Loucy (cell line): ENCODE measurements at regions not wholly inside any gene's neighbourhood (a gene's known extent, or its start where the extent isn't known, plus 50 kb on each side); places are given as distances from the start of the nearest gene placed in this dataset.

ENCODE experiments used
- H2AFZ ChIP-seq: fragments of 200-600 bp; sonication (generic); 2 replicates; pipeline ENCODE4 v1.6.0; 2016; ENCODE audit warnings: antibody characterized with exemption, mild to moderate bottlenecking, low read length, moderate library complexity
- H3F3A ChIP-seq: fragments of 200-600 bp; 2 replicates; pipeline ENCODE4 v1.6.0; 2016; ENCODE audit warnings: antibody characterized with exemption, low read depth, mild to moderate bottlenecking
- H3K27me3 ChIP-seq: fragments of 200-600 bp; sonication (generic); 2 replicates; pipeline ENCODE4 v1.6.1; 2014; ENCODE audit warnings: low read length, mild to moderate bottlenecking; ENCODE audit not compliant: insufficient read depth, poor library complexity, severe bottlenecking
- H3K36me3 ChIP-seq: fragments of 200-600 bp; sonication (generic); 2 replicates; pipeline ENCODE4 v1.6.1; 2016; ENCODE audit warnings: low read length; ENCODE audit not compliant: insufficient read depth
- H3K4me1 ChIP-seq: fragments of 200-600 bp; sonication (generic); 2 replicates; pipeline ENCODE4 v1.5.1; 2014; ENCODE audit warnings: low read length, mild to moderate bottlenecking; ENCODE audit not compliant: insufficient read depth, poor library complexity, severe bottlenecking
- H3K4me2 ChIP-seq: fragments of 200-600 bp; sonication (generic); 2 replicates; pipeline ENCODE4 v1.6.0; 2014; ENCODE audit warnings: antibody characterized with exemption, low read length, low read depth, mild to moderate bottlenecking; ENCODE audit not compliant: poor library complexity, severe bottlenecking
- H3K4me3 ChIP-seq: fragments of 200-600 bp; sonication (generic); 2 replicates; pipeline ENCODE4 v1.5.1; 2014; ENCODE audit warnings: low read length, mild to moderate bottlenecking, mixed read lengths; ENCODE audit not compliant: poor library complexity, severe bottlenecking
- H3K79me2 ChIP-seq: fragments of 200-600 bp; sonication (generic); 2 replicates; pipeline ENCODE4 v1.6.1; 2014; ENCODE audit warnings: low read length; ENCODE audit not compliant: insufficient read depth
- H3K9ac ChIP-seq: fragments of 200-600 bp; sonication (generic); 2 replicates; pipeline ENCODE4 v1.6.0; 2014; ENCODE audit warnings: mild to moderate bottlenecking, low read depth, low read length, moderate library complexity; ENCODE audit not compliant: poor library complexity, severe bottlenecking
- H3K9me2 ChIP-seq: fragments of 200-600 bp; sonication (generic); replicated peaks from 2 replicates; pipeline ENCODE4 v1.6.1; 2016; ENCODE audit warnings: low read depth, low read length, mixed read lengths
- H3K9me3 ChIP-seq: fragments of 200-600 bp; sonication (generic); 2 replicates; pipeline ENCODE4 v1.6.1; 2014; ENCODE audit warnings: mild to moderate bottlenecking, antibody characterized with exemption, low read length, low read depth; ENCODE audit not compliant: insufficient read depth
- H4K20me1 ChIP-seq: fragments of 200-600 bp; sonication (generic); 2 replicates; pipeline ENCODE4 v1.6.0; 2014; ENCODE audit warnings: antibody characterized with exemption, low read length, mild to moderate bottlenecking; ENCODE audit not compliant: insufficient read depth, poor library complexity, severe bottlenecking
- EZH2phosphoT487 ChIP-seq: fragments of 200-600 bp; IDR thresholded peaks from 2 replicates; pipeline ENCODE4 v1.6.1; 2018; ENCODE audit warnings: antibody characterized with exemption, mild to moderate bottlenecking, moderate library complexity, borderline replicate concordance
- TF ChIP-seq, protein P1 (sequence below): fragments of 200-600 bp; sonication (generic); conservative IDR thresholded peaks from 2 replicates; pipeline ENCODE4 v1.5.1; 2014; ENCODE audit warnings: mild to moderate bottlenecking, antibody characterized with exemption, low read length

GRCh38 chr21:17352996-17353655 is 159.7 kb upstream of the CXADR start:
- Histone ChIP-seq H3K4me1 (no peaks in the 10 kb centered on the region), H3K4me2 (no peak overlapping the region), H3K9ac (no peak overlapping the region), H3K36me3 (no peaks in the 10 kb centered on the region), H4K20me1 (no peaks in the 10 kb centered on the region), H3K4me3 (no peak overlapping the region), H3K9me2 (no peaks in the 10 kb centered on the region), H2AFZ (no peak overlapping the region), H3K79me2 (no peaks in the 10 kb centered on the region), H3F3A (no peaks in the 10 kb centered on the region), H3K27me3 (no peaks in the 10 kb centered on the region), H3K9me3 (no peaks in the 10 kb centered on the region; the same call in 1 of the 2 replicates)
- no peak for TF ChIP-seq EZH2phosphoT487
- TF ChIP-seq, protein P1, sequence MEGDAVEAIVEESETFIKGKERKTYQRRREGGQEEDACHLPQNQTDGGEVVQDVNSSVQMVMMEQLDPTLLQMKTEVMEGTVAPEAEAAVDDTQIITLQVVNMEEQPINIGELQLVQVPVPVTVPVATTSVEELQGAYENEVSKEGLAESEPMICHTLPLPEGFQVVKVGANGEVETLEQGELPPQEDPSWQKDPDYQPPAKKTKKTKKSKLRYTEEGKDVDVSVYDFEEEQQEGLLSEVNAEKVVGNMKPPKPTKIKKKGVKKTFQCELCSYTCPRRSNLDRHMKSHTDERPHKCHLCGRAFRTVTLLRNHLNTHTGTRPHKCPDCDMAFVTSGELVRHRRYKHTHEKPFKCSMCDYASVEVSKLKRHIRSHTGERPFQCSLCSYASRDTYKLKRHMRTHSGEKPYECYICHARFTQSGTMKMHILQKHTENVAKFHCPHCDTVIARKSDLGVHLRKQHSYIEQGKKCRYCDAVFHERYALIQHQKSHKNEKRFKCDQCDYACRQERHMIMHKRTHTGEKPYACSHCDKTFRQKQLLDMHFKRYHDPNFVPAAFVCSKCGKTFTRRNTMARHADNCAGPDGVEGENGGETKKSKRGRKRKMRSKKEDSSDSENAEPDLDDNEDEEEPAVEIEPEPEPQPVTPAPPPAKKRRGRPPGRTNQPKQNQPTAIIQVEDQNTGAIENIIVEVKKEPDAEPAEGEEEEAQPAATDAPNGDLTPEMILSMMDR = no peak

- Histone ChIP-seq H3K4me1 (no peaks in the 10 kb centered on the region), H3K79me2 (no peaks in the 10 kb centered on the region), H2AFZ (no peak overlapping the region), H3K27me3 (no peaks in the 10 kb centered on the region), H3K9me3 (no peaks in the 10 kb centered on the region), H3K9ac (no peak overlapping the region), H3K4me3 (no peak overlapping the region), H4K20me1 (no peaks in the 10 kb centered on the region), H3K9me2 (no peaks in the 10 kb centered on the region), H3F3A (no peaks in the 10 kb centered on the region), H3K36me3 (no peaks in the 10 kb centered on the region), H3K4me2 (no peak overlapping the region)
- TF ChIP-seq EZH2phosphoT487 = no peak
- TF ChIP-seq, protein P1 = no peak
Measured at GRCh38 chr21:17359781-17360180, 153.1 kb upstream of the CXADR start.

DNA sequence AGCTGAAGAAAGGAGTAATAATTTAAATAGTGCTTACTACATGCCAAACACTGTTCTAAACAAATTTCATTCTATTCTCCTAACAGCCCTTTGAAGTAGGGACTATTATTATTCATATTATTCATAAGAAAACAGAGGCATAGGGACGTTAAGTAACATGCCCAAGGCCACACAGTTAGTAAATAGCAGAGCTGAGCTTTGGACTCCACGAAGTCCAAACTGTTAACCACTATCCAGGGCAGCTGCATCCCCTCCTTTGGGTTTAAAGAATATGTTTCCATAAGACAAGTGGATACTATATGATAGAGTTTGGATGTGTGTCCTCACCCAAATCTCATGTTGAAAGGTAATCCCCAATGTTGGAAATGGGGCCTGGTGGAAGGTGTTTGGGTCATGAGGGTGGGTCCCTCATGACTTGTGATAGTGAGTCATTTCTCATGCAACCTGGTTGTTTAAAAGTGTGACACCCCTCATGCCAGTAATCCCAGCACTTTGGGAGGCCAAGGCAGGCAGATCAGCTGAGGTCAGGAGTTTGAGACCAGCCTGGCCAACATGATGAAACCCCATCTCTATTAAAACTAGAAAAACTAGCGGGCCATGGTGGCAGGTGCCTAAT is 144.0 kb upstream of the CXADR start:
- no peaks in the 10 kb centered on the region for H3K36me3 ChIP-seq
- no peaks in the 10 kb centered on the region for H3K27me3 ChIP-seq
- H3K9ac ChIP-seq = no peak overlapping the region
- no peak overlapping the region for H3K4me2 ChIP-seq
- no peaks in the 10 kb centered on the region for H3F3A ChIP-seq
- no peaks in the 10 kb centered on the region for H3K4me1 ChIP-seq
- no peaks in the 10 kb centered on the region for H3K9me3 ChIP-seq
- TF ChIP-seq EZH2phosphoT487 = no peak
- TF ChIP-seq, protein P1 = no peak
- no peaks in the 10 kb centered on the region for H3K79me2 ChIP-seq
- H2AFZ ChIP-seq = no peak overlapping the region
- no peaks in the 10 kb centered on the region for H4K20me1 ChIP-seq
- no peaks in the 10 kb centered on the region for H3K9me2 ChIP-seq
- H3K4me3 ChIP-seq = no peak overlapping the region
